Lower leg skin (tissue), 3 donors: ENCODE measurements at regions not wholly inside any gene's neighbourhood (a gene's known extent, or its start where the extent isn't known, plus 50 kb on each side); places are given as distances from the start of the nearest gene placed in this dataset.

ENCODE experiments used
- CTCF ChIP-seq, 3 donors: fragments of 450-650 bp; IDR thresholded peaks; one replicate each; pipeline ENCODE4 v1.5.1; 2016; ENCODE audit warnings: antibody characterized with exemption in 3 of 3, mild to moderate bottlenecking in 3 of 3, moderate library complexity in 2 of 3
- POLR2A ChIP-seq, 2 donors: fragments of 450-650 bp; IDR thresholded peaks; one replicate each; pipeline ENCODE4 v1.6.1; 2016 to 2017; ENCODE audit warnings: antibody characterized with exemption in 2 of 2, mild to moderate bottlenecking in 1 of 2, moderate library complexity in 1 of 2

- TF ChIP-seq CTCF (IDR thresholded peaks at IDR 0.05) = no peak
- TF ChIP-seq POLR2A (IDR thresholded peaks at IDR 0.05) = no peak
Measured at GRCh38 chr9:13948037-13948436, 365.9 kb downstream of the NFIB start.
